Kasumi-1 (cell line): ENCODE measurements at regions not wholly inside any gene's neighbourhood (a gene's known extent, or its start where the extent isn't known, plus 50 kb on each side); places are given as distances from the start of the nearest gene placed in this dataset.
"Not testable (repeated sequence)": the region's sequence is repeated elsewhere in the genome, so short reads cannot be mapped to it uniquely, and the experiment has no call there.

Experiments used
- DNase-seq, 2 experiments: peaks; one replicate each; lab custom pipeline; 2025; lab: John Stamatoyannopoulos, UW

- DNase-seq: no peak
Observed at GRCh38 chr2:207216457-207216856, 50.7 kb upstream of the KLF7 start.

GRCh38 chr2:207217442-207217841, 51.7 kb upstream of the KLF7 start:
- no peak for DNase-seq

- no peak for DNase-seq
Observed at GRCh38 chr2:207219081-207219630, 53.4 kb upstream of the KLF7 start.

GRCh38 chr2:207219676-207220501, 54.1 kb upstream of the KLF7 start:
- no peak for DNase-seq

- no peak for DNase-seq
Observed at GRCh38 chr2:207221731-207222130, 56.0 kb upstream of the KLF7 start.

GRCh38 chr2:207223051-207223450, 57.3 kb upstream of the KLF7 start:
- DNase-seq: no peak

- DNase-seq: no peak
Observed at GRCh38 chr2:207224381-207224780, 58.6 kb upstream of the KLF7 start.

- no peak for DNase-seq
Observed at GRCh38 chr2:207224791-207225482, 59.2 kb upstream of the KLF7 start.

- DNase-seq: no peak
Observed at GRCh38 chr2:207225773-207226172, 60.0 kb upstream of the KLF7 start.

GRCh38 chr2:207226243-207226642, 60.5 kb upstream of the KLF7 start:
- DNase-seq: no peak

- DNase-seq: no peak
Observed at GRCh38 chr2:207226671-207227061, 60.9 kb upstream of the KLF7 start.

- DNase-seq: no peak
Observed at GRCh38 chr2:207227062-207227748, 61.5 kb upstream of the KLF7 start.

- no peak for DNase-seq
Observed at GRCh38 chr2:207227749-207228145, 62.0 kb upstream of the KLF7 start.

- DNase-seq: no peak
Observed at GRCh38 chr2:207228402-207228801, 62.7 kb upstream of the KLF7 start.

- DNase-seq: no peak
Observed at GRCh38 chr2:207229161-207229560, 63.4 kb upstream of the KLF7 start.

GRCh38 chr2:207230261-207231105, 64.7 kb upstream of the KLF7 start:
- DNase-seq: peak in 1 of 2 experiments; percentile 13

GRCh38 chr2:207231106-207231865, 65.5 kb upstream of the KLF7 start:
- no peak for DNase-seq

- DNase-seq: no peak
Observed at GRCh38 chr2:207231967-207232366, 66.2 kb upstream of the KLF7 start.

- DNase-seq: not testable (repeated sequence)
Observed at GRCh38 chr2:207233141-207233540, 67.4 kb upstream of the KLF7 start.

GRCh38 chr2:207233731-207234130, 68.0 kb upstream of the KLF7 start:
- DNase-seq: no peak

- DNase-seq: no peak
Observed at GRCh38 chr2:207235621-207236020, 69.9 kb upstream of the KLF7 start.
